GM10266 (cell line): ENCODE measurements at regions not wholly inside any gene's neighbourhood (a gene's known extent, or its start where the extent isn't known, plus 50 kb on each side); places are given as distances from the start of the nearest gene placed in this dataset.
"Not testable (repeated sequence)": the region's sequence is repeated elsewhere in the genome, so short reads cannot be mapped to it uniquely, and the experiment has no call there.

Source experiments
- DNase-seq: peaks from one replicate; pipeline ENCODE4 v3.0.0; 2012; ENCODE audit errors: extremely low spot score
- CTCF ChIP-seq: IDR thresholded peaks from 2 replicates; pipeline ENCODE4 v1.5.1; 2012; ENCODE audit warnings: mild to moderate bottlenecking, low read depth; ENCODE audit not compliant: control insufficient read depth, insufficient read depth; ENCODE audit errors: missing control alignments

DNA sequence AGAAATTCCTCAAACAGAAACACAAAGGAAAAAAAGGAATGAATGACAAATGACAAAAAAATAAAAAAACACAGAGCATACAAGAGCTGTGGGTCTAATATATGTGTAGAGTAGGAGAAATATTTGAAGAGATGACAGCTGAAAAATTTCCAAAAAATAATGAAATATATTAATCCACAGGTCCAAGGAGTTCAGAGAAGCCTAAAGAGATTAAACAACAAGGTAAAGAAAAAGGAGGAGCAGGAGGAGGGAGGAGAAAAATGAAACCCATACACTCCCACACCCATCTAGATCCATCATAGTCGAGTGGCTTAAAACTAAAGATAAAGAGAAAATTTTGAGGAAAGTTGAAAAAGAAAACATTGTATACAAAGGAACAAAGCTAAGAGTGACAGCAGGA, 182.4 kb upstream of the MAP3K1 start:
- TF ChIP-seq CTCF = no peak
- no peak for DNase-seq

DNA sequence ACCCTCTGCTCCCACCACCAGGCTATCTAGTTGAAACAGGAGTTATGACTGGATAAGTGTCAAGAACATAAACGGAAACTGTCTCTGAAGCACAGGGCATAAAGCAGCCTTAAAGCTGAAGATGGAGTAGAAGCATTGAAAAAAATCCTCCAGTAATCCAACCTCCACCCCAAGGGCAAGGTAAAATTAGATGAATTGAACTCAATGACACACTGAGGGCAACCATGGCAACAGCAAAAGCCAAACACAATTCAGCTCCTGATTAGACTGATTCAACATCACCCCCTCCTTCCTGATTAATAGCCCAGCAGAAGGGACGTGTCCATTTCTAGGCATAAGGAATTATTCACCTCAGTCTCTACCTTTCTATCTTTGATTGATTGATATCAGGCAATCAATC, 183.2 kb upstream of the MAP3K1 start:
- no peak for DNase-seq
- no peak for TF ChIP-seq CTCF

- DNase-seq = no peak
- no peak for TF ChIP-seq CTCF
Observed at GRCh38 chr5:56631719-56632118, 183.6 kb upstream of the MAP3K1 start.

DNA sequence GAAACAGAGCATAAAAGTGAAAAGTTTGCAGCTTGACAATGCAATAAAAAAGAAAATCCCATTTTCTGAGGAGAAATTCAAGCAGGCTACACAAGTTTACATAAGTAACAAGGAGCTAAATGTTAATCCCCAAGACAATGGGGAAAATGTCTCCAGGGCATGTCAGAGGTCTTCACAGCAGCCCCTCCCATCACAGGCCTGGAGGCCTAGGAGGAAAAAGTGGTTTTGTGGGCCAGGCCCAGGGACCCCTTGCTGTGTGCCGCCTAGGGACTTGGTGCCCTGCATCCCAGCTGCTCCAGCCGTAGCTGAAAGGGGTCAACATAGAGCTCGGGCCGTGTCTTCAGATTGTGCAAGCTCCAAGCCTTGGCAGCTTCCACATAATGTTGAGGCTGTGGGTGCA, 186.7 kb upstream of the MAP3K1 start:
- not testable (repeated sequence) for DNase-seq

DNA sequence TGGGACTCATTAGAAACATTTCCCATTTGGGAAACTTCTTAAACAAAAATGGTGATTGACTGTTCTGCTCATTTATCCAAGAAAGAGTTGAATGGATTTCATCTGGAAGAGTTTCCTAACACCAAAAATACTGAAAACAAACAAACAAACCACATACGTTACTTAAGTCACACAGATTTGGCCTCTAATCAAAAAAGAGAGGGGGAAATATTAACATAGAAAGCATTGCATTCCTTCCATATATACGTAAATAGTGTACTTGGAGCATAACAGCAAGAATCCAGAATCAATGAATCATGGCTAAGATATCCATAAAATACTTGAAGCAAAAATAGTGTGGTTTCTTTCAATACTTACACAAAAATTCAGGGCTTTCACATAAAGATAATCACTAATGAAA, 189.8 kb upstream of the MAP3K1 start:
- TF ChIP-seq CTCF = no peak
- no peak for DNase-seq

GRCh38 chr5:56624751-56625150, 190.6 kb upstream of the MAP3K1 start:
- DNase-seq = no peak
- TF ChIP-seq CTCF = no peak

DNA sequence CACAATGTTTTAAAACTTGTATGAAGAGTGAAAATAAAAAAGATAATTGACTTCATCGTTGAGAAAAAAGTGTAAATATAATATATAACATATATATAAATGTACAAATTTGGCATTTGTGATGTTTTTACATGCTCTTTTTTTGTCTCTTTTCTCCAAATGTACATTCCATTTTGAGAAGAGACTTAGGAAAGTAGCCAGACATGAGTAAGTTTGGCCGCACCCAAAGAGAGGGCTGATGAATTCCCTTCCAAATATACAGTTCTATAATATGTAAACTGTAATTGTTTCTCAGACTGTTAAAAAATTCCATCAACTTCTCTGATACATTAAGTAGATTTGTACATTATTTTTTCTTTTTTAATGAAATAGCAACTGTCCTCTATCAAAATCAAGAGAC, 193.2 kb upstream of the MAP3K1 start:
- no peak for TF ChIP-seq CTCF
- DNase-seq = no peak

DNA sequence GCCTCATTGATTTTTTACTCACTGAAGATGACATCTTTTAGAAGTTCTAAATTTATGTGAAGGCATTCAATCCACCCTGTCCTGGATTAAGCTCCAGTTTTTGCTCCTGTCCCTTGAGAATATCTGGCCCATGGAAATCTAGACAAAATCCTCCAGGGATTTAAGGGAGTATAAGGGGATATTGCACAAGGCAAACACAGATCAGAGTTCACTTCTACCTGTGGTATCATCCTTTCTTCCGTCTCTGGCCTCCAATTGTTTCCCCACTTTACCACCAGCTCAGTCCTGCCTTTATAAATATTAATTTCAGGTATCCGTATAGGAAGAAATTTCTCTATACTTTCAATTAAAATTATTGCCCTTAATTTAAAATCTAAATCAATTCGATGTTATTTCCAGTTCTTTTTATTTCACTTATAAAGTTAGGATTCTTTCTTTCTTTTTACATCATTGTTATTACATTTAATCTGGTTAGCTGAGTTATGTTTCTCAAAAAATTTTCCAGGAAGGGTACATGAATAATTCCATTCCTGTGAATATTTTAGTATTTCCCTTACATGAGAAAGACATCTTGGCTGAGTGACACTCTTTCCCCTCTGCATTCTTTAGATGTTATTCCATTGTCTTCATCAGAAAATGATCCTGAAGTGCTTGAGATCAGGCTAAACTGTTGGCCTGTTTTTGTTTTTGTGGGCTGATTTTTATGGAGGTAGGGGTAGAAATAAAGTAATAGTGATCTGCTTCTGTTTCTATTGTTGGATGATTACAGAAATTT, 194.3 kb upstream of the MAP3K1 start:
- TF ChIP-seq CTCF = no peak
- DNase-seq = no peak
